Vagina (tissue), 2 donors: ENCODE measurements at regions not wholly inside any gene's neighbourhood (a gene's known extent, or its start where the extent isn't known, plus 50 kb on each side); places are given as distances from the start of the nearest gene placed in this dataset.

Experiments
- CTCF ChIP-seq, 3 experiments: fragments of 450-650 bp in 2 of 3; fragments of 200-600 bp in 1 of 3; sonication (generic) in 1 of 3; IDR thresholded peaks; one replicate each; pipeline ENCODE4 v1.5.1; 2017 to 2019; ENCODE audit warnings: antibody characterized with exemption in 3 of 3, mild to moderate bottlenecking in 2 of 3, moderate library complexity in 2 of 3
- POLR2A ChIP-seq, 2 donors: fragments of 450-650 bp; IDR thresholded peaks; one replicate each; pipeline ENCODE4 v1.6.1; 2017; ENCODE audit warnings: antibody characterized with exemption in 2 of 2, mild to moderate bottlenecking in 2 of 2, moderate library complexity in 2 of 2
- POLR2AphosphoS5 ChIP-seq, 2 donors: sonication (generic); formaldehyde crosslinking; IDR thresholded peaks; one replicate each; pipeline ENCODE4 v1.9.0; 2017; ENCODE audit warnings: antibody characterized with exemption in 2 of 2, mild to moderate bottlenecking in 2 of 2, low read depth in 1 of 2; ENCODE audit not compliant: insufficient read depth in 1 of 2

GRCh38 chr6:154938221-154938580 lies 56.9 kb upstream of the TIAM2 start:
- no peak for TF ChIP-seq CTCF (IDR thresholded peaks at IDR 0.05)
- no peak for TF ChIP-seq POLR2A (IDR thresholded peaks at IDR 0.05)
- TF ChIP-seq POLR2AphosphoS5 (IDR thresholded peaks at IDR 0.05; ENCODE audit: insufficient read depth in 1 of 2, low read depth in 1 of 2) = no peak
